ENCODE measurements at regions not wholly inside any gene's neighbourhood (a gene's known extent, or its start where the extent isn't known, plus 50 kb on each side); places are given as distances from the start of the nearest gene placed in this dataset.

- TF ChIP-seq, protein P1, sequence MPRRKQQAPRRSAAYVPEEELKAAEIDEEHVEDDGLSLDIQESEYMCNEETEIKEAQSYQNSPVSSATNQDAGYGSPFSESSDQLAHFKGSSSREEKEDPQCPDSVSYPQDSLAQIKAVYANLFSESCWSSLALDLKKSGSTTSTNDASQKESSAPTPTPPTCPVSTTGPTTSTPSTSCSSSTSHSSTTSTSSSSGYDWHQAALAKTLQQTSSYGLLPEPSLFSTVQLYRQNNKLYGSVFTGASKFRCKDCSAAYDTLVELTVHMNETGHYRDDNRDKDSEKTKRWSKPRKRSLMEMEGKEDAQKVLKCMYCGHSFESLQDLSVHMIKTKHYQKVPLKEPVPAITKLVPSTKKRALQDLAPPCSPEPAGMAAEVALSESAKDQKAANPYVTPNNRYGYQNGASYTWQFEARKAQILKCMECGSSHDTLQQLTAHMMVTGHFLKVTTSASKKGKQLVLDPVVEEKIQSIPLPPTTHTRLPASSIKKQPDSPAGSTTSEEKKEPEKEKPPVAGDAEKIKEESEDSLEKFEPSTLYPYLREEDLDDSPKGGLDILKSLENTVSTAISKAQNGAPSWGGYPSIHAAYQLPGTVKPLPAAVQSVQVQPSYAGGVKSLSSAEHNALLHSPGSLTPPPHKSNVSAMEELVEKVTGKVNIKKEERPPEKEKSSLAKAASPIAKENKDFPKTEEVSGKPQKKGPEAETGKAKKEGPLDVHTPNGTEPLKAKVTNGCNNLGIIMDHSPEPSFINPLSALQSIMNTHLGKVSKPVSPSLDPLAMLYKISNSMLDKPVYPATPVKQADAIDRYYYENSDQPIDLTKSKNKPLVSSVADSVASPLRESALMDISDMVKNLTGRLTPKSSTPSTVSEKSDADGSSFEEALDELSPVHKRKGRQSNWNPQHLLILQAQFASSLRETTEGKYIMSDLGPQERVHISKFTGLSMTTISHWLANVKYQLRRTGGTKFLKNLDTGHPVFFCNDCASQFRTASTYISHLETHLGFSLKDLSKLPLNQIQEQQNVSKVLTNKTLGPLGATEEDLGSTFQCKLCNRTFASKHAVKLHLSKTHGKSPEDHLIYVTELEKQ (CRISPR knock-in tag; IDR thresholded peaks at IDR 0.05): no peak
- TF ChIP-seq CAMTA2 (CRISPR knock-in tag; conservative IDR thresholded peaks at IDR 0.05) (no peak), SMAD4 (CRISPR knock-in tag; conservative IDR thresholded peaks at IDR 0.05) (no peak), NFRKB (IDR thresholded peaks at IDR 0.05; ENCODE audit: low read depth) (no peak)
Observed at GRCh38 chr5:82863266-82863665, 213.9 kb downstream of the TMEM167A start (continued).

GRCh38 chr5:82862711-82863110, 214.5 kb downstream of the TMEM167A start:
- ATAC-seq (no peak), DNase-seq (ENCODE audit: extremely low read depth in 1 of 4, low spot score in 3 of 4) (no peak), FAIRE-seq (no peak)
- Histone ChIP-seq H3K4me1 (replicated peaks in 1 of 2; ENCODE audit: control insufficient read depth in 2 of 2, insufficient read depth in 2 of 2, low read length in 2 of 2) (no peaks in the 10 kb centered on the region), H3K4me3 (no peak overlapping the region), H3K36me3 (ENCODE audit: control insufficient read depth, insufficient read depth, low read length) (no peaks in the 10 kb centered on the region), H3K4me2 (ENCODE audit: insufficient read depth, low read length) (no peak overlapping the region), H3K9ac (ENCODE audit: insufficient read depth in 1 of 2, low read depth in 2 of 2, low read length in 2 of 2) (no peak overlapping the region), H4K20me1 (replicated peaks; ENCODE audit: control insufficient read depth, insufficient read depth, low read length) (no peaks in the 10 kb centered on the region), H2AFZ (ENCODE audit: low read depth, low read length) (no peak overlapping the region), H3K27ac (ENCODE audit: extremely low read depth, low read depth, low read length) (no peak overlapping the region), H3K9me3 (replicated peaks; ENCODE audit: control insufficient read depth, insufficient read depth, low read depth, low read length) (no peaks in the 10 kb centered on the region), H3K9me1 (ENCODE audit: control insufficient read depth, insufficient read depth, low read length) (no peaks in the 10 kb centered on the region), H3K27me3 (ENCODE audit: control insufficient read depth in 2 of 2, insufficient read depth in 2 of 2, low read length in 2 of 2) (0 out of 5 replicates have a peak, but pooled peaks cover 0 to 3% of the 10 kb centered on the region in 2 experiments), H3K79me2 (ENCODE audit: control insufficient read depth, insufficient read depth, low read length) (no peaks in the 10 kb centered on the region)
- TF ChIP-seq, protein P2, sequence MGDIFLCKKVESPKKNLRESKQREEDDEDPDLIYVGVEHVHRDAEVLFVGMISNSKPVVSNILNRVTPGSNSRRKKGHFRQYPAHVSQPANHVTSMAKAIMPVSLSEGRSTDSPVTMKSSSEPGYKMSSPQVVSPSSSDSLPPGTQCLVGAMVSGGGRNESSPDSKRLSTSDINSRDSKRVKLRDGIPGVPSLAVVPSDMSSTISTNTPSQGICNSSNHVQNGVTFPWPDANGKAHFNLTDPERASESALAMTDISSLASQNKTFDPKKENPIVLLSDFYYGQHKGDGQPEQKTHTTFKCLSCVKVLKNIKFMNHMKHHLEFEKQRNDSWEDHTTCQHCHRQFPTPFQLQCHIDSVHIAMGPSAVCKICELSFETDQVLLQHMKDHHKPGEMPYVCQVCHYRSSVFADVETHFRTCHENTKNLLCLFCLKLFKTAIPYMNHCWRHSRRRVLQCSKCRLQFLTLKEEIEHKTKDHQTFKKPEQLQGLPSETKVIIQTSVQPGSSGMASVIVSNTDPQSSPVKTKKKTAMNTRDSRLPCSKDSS (IDR thresholded peaks at IDR 0.05; ENCODE audit: low read depth, partially characterized antibody): no peak
- TF ChIP-seq, protein P3, sequence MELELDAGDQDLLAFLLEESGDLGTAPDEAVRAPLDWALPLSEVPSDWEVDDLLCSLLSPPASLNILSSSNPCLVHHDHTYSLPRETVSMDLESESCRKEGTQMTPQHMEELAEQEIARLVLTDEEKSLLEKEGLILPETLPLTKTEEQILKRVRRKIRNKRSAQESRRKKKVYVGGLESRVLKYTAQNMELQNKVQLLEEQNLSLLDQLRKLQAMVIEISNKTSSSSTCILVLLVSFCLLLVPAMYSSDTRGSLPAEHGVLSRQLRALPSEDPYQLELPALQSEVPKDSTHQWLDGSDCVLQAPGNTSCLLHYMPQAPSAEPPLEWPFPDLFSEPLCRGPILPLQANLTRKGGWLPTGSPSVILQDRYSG (tag; conservative IDR thresholded peaks at IDR 0.05; ENCODE audit: low read depth): no peak
- TF ChIP-seq HCFC1 (IDR thresholded peaks at IDR 0.05; ENCODE audit: low read depth, low read length): no peak
- intact Hi-C loops (cut with micrococcal nuclease) (no loop called here), in situ Hi-C loops (cut with MboI) (no loop called here)
- no TSS peak for BruUV-seq (replicated peaks)
- ChIA-PET CTCF (ENCODE audit: low intra/inter-chr PET ratio) (no interaction called here), POLR2A (no interaction called here)
- 0% methylated on average over 4 of the region's 4 CpGs for WGBS (ENCODE audit: insufficient coverage, low coverage, missing lambda C conversion rate)
